Kidney (tissue), 13 donors: ENCODE measurements at regions not wholly inside any gene's neighbourhood (a gene's known extent, or its start where the extent isn't known, plus 50 kb on each side); places are given as distances from the start of the nearest gene placed in this dataset.

ENCODE experiments used
- DNase-seq, 5 donors: peaks; one replicate each; pipeline ENCODE4 v3.0.0-alpha.2; 2013 to 2020
- FAIRE-seq: peaks from 2 replicates; lab custom pipeline; 2012; peaks lifted over from hg19 to GRCh38; lab: Jason Lieb, UNC
- H3K27ac ChIP-seq, 2 donors: one replicate each; pipeline ENCODE4 v1.7.0; 2013; ENCODE audit warnings: low read depth in 2 of 2, low read length in 2 of 2, inconsistent platforms in 1 of 2
- H3K27me3 ChIP-seq: one replicate; pipeline ENCODE4 v1.7.1; 2013; ENCODE audit warnings: low read length, inconsistent platforms; ENCODE audit not compliant: control insufficient read depth, insufficient read depth
- H3K36me3 ChIP-seq, 3 donors: one replicate each; pipeline versions ENCODE4 v1.7.0 to v1.7.1; 2013; ENCODE audit warnings: low read length in 3 of 3, control low read depth in 1 of 3, inconsistent platforms in 1 of 3; ENCODE audit not compliant: insufficient read depth in 3 of 3, control insufficient read depth in 2 of 3
- H3K4me1 ChIP-seq, 3 donors: one replicate each; pipeline versions ENCODE4 v1.7.0 to v1.7.1; 2013; ENCODE audit warnings: low read length in 3 of 3, inconsistent platforms in 1 of 3, low read depth in 1 of 3; ENCODE audit not compliant: control insufficient read depth in 2 of 3, insufficient read depth in 2 of 3
- H3K4me3 ChIP-seq, 3 donors: one replicate each; pipeline versions ENCODE4 v1.7.0 to v1.8.1; 2013; ENCODE audit warnings: low read length in 3 of 3, control low read depth in 1 of 3, inconsistent platforms in 1 of 3
- H3K9ac ChIP-seq, 3 donors: one replicate each; pipeline versions ENCODE4 v1.7.0 to v1.7.1; 2013; ENCODE audit warnings: low read length in 3 of 3, control low read depth in 1 of 3, inconsistent platforms in 1 of 3
- H3K9me3 ChIP-seq, 3 donors: one replicate each; pipeline versions ENCODE4 v1.7.0 to v1.7.1; 2013; ENCODE audit warnings: low read length in 3 of 3, control low read depth in 1 of 3, inconsistent platforms in 1 of 3; ENCODE audit not compliant: control insufficient read depth in 2 of 3, insufficient read depth in 1 of 3
- intact Hi-C: fragments of 100-400 bp; cut with DNase I; formaldehyde crosslinking; loops from one replicate; pipeline ENCODE4 v1.11.1; 2022
- TF ChIP-seq, protein P1 (sequence below): IDR thresholded peaks from 3 replicates; pipeline ENCODE4 v1.5.1; 2012; ENCODE audit warnings: mild to moderate bottlenecking, moderate library complexity, borderline replicate concordance; ENCODE audit not compliant: insufficient read depth; ENCODE audit errors: extremely low read depth
- donor health status: control.
- donor health status: control.
- donor health status: control.
- donor health status: control.
- donor health status: control.
- donor health status: DM: yes; HTN: yes; CAD: no.
- donor health status: Normal renal cell carcinoma (clear cell type).

DNA sequence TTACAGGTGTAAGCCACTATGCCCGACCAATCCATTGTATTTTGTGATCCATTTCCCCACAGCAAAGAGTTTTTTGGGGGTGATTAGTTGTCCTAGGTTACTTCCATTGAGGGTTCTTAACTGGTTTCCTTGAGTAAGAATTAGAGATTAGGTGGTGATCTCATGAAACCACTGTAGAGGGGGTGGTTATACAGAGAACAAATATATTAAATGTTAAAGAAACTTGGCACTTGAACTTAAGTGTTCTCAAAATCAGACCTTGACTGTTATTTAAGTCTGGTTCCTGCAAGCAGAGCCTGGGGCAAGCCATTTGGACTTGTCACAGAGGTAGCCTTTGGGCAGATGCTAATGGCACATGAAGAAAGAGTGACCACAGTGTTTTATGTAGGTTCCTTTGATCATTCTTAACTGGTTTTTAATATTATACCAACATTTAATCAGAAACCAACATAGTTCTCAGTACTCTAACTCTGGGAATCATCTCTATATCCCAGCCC is 288.5 kb downstream of the SOX4 start:
- intact Hi-C loops, result no loop called here

DNA sequence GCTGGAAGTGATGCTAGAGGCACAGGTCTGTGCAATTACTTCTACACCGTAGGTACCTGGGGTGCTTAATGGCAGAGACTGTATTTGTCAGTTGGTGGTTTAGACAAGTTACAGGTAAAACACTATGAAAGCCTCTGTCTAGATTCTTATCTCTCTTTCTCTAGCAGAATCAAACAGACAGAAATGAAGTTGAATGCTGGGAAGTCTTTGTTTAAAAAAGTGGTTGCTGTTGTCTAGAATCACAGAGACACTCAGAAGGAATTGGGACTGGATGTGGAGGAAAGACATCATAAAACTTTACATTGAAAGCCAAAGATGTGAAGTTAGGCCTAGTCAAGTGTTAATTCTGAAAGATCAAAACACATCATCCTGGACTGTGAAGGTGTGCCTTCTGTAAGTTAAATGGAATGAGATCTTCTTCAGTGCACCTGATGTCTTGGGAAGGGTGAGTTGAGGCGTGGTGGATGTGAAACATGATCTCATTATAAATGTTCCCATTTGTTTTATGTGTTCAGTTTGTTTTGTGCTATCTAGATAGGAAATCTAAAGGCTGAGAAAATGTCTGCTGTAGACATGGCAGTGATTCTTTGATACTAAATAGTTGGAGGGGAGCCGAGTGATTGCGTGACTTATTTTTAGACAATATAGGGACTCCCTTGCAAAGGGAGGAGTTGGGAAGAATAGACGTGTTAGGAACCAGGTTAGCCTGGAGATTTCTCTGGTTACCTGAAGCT is 290.2 kb downstream of the SOX4 start:
- Histone ChIP-seq H3K9ac (no peak overlapping the region), H3K4me1 (peaks cover 9 to 17% (median 16%) of the 10 kb centered on the region in 3 donors), H3K27ac (no peak overlapping the region), H3K4me3 (no peak overlapping the region), H3K36me3 (no peaks in the 10 kb centered on the region), H3K9me3 (no peaks in the 10 kb centered on the region), H3K27me3 (no peaks in the 10 kb centered on the region)
- FAIRE-seq, result no peak
- TF ChIP-seq, protein P1, sequence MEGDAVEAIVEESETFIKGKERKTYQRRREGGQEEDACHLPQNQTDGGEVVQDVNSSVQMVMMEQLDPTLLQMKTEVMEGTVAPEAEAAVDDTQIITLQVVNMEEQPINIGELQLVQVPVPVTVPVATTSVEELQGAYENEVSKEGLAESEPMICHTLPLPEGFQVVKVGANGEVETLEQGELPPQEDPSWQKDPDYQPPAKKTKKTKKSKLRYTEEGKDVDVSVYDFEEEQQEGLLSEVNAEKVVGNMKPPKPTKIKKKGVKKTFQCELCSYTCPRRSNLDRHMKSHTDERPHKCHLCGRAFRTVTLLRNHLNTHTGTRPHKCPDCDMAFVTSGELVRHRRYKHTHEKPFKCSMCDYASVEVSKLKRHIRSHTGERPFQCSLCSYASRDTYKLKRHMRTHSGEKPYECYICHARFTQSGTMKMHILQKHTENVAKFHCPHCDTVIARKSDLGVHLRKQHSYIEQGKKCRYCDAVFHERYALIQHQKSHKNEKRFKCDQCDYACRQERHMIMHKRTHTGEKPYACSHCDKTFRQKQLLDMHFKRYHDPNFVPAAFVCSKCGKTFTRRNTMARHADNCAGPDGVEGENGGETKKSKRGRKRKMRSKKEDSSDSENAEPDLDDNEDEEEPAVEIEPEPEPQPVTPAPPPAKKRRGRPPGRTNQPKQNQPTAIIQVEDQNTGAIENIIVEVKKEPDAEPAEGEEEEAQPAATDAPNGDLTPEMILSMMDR, result no peak
- peak in 1 of 5 donors; percentile 28 for DNase-seq
- intact Hi-C loops, result no loop called here

More for the DNA sequence above, 288.5 kb downstream of the SOX4 start:
- TF ChIP-seq, protein P1, result no peak
- no peak overlapping the region for H3K4me3 ChIP-seq
- H3K36me3 ChIP-seq, result no peaks in the 10 kb centered on the region
- no peak overlapping the region for H3K27ac ChIP-seq
- FAIRE-seq (no peak), DNase-seq (no peak)
- H3K27me3 ChIP-seq, result no peaks in the 10 kb centered on the region
- no peak overlapping the region for H3K9ac ChIP-seq
- H3K9me3 ChIP-seq, result no peaks in the 10 kb centered on the region
- peaks cover 7 to 13% (median 9%) of the 10 kb centered on the region in 3 donors for H3K4me1 ChIP-seq

DNA sequence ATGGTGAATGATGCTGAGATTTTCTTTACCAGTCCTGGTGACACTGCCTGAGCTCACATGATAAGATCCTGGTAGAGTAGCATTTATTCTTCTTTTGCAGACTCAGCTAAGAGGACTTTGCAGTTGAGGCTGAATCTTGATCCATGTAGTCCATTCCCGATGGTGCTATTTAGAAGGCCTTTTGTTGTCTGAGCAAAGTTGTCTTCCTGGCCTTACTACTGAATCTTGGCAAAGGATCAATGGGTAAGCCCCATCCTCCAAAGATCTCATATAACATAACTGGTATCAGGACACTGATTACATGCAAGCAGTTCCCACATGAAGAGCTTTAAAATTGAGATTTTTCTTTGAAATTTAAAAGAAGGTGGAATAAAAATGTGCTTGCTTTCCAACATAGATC is 291.6 kb downstream of the SOX4 start:
- intact Hi-C loops, result no loop called here
- Histone ChIP-seq H3K27me3 (no peaks in the 10 kb centered on the region), H3K4me3 (peak overlapping the region in 1 of 3 donors; percentile 0), H3K4me1 (peaks cover 9 to 17% (median 16%) of the 10 kb centered on the region in 3 donors), H3K36me3 (no peaks in the 10 kb centered on the region), H3K9me3 (no peaks in the 10 kb centered on the region), H3K9ac (no peak overlapping the region), H3K27ac (peak overlapping the region; percentile 62 to 78)
- TF ChIP-seq, protein P1, result no peak
- no peak for FAIRE-seq
- no peak for DNase-seq
